Activated CD4-positive, alpha-beta T cell treated with anti-CD3 and anti-CD28 coated beads, Interleukin-10, Interleukin-2, amounts not matched to agents 100 ng/mL and 50 ng/mL, durations not matched to agents 16 hours and 8 hours (primary cell): ENCODE measurements at regions not wholly inside any gene's neighbourhood (a gene's known extent, or its start where the extent isn't known, plus 50 kb on each side); places are given as distances from the start of the nearest gene placed in this dataset.
"Not testable (repeated sequence)": the region's sequence is repeated elsewhere in the genome, so short reads cannot be mapped to it uniquely, and the experiment has no call there.

Source experiments
- DNase-seq: peaks from one replicate; pipeline ENCODE4 v3.0.0-alpha.2; 2020

GRCh38 chrX:129071390-129071789 lies 451.9 kb downstream of the SMARCA1 start:
- DNase-seq, result no peak

- DNase-seq, result no peak
Measured at GRCh38 chrX:129065895-129066294, 457.4 kb downstream of the SMARCA1 start.

- DNase-seq, result no peak
Measured at GRCh38 chrX:129058405-129058804, 464.9 kb downstream of the SMARCA1 start.

GRCh38 chrX:129043138-129043537 lies 480.2 kb downstream of the SMARCA1 start:
- DNase-seq, result no peak

GRCh38 chrX:129041319-129041718 lies 482.0 kb downstream of the SMARCA1 start:
- DNase-seq, result no peak

GRCh38 chrX:129040124-129040523 lies 483.2 kb downstream of the SMARCA1 start:
- DNase-seq, result no peak

- DNase-seq, result no peak
Measured at GRCh38 chrX:129039176-129039575, 484.1 kb downstream of the SMARCA1 start.

- no peak for DNase-seq
Measured at GRCh38 chrX:129037389-129037788, 485.9 kb downstream of the SMARCA1 start.

- no peak for DNase-seq
Measured at GRCh38 chrX:129035180-129035579, 488.1 kb downstream of the SMARCA1 start.

GRCh38 chrX:129034196-129034595 lies 489.1 kb downstream of the SMARCA1 start:
- no peak for DNase-seq

GRCh38 chrX:129026202-129026601 lies 497.1 kb downstream of the SMARCA1 start:
- no peak for DNase-seq

- DNase-seq, result no peak
Measured at GRCh38 chrX:129025376-129025775, 497.9 kb downstream of the SMARCA1 start.

- no peak for DNase-seq
Measured at GRCh38 chrX:129019412-129019811, 503.9 kb downstream of the SMARCA1 start.

- DNase-seq, result no peak
Measured at GRCh38 chrX:129015381-129015780, 507.9 kb downstream of the SMARCA1 start.

GRCh38 chrX:129013574-129013973 lies 509.7 kb downstream of the SMARCA1 start:
- no peak for DNase-seq

- no peak for DNase-seq
Measured at GRCh38 chrX:129007631-129008030, 515.7 kb downstream of the SMARCA1 start.

GRCh38 chrX:129006491-129006890 lies 516.8 kb downstream of the SMARCA1 start:
- DNase-seq, result no peak

- DNase-seq, result no peak
Measured at GRCh38 chrX:129000797-129001196, 522.5 kb downstream of the SMARCA1 start.

- DNase-seq, result no peak
Measured at GRCh38 chrX:129000018-129000417, 523.3 kb downstream of the SMARCA1 start.

- DNase-seq, result no peak
Measured at GRCh38 chrX:128992107-128992971, 531.0 kb downstream of the SMARCA1 start.

- DNase-seq, result peak; percentile 28
Measured at GRCh38 chrX:128975745-128976144, 547.5 kb downstream of the SMARCA1 start.

- no peak for DNase-seq
Measured at GRCh38 chrX:128973033-128973432, 550.3 kb downstream of the SMARCA1 start.

GRCh38 chrX:128961290-128961689 lies 562.0 kb downstream of the SMARCA1 start:
- DNase-seq, result no peak

- not testable (repeated sequence) for DNase-seq
Measured at GRCh38 chrX:128954697-128955096, 568.6 kb downstream of the SMARCA1 start.

GRCh38 chrX:128931071-128931470 lies 592.2 kb downstream of the SMARCA1 start:
- DNase-seq, result no peak
